ENCODE measurements at regions not wholly inside any gene's neighbourhood (a gene's known extent, or its start where the extent isn't known, plus 50 kb on each side); places are given as distances from the start of the nearest gene placed in this dataset.

DNA sequence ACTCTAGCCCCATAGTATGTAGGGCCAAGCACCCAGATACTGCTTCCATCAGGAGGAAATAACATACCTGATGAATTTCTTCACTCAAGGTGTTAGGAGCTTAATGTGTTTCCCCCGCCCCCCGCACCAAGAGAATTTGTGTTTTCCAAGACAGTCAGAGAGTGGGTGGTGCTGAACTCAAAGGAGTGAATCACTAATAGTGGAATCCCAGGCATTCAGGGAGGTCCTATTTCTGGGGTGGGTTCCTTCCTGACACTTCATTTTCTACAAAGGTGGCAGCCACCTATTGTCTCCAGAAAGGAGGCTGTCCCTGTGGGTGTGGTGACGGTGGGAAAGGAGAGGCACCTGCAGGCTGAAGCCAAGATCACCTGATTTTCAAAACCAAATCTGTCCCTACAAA lies 50.8 kb upstream of the ELF5 start:
- TF ChIP-seq MAX (IDR thresholded peaks at IDR 0.05; ENCODE audit: low read depth, low read length): no peak
- TF ChIP-seq POLR2A (IDR thresholded peaks at IDR 0.05; ENCODE audit: extremely low read depth, insufficient read length): no peak
- TF ChIP-seq, protein P1, sequence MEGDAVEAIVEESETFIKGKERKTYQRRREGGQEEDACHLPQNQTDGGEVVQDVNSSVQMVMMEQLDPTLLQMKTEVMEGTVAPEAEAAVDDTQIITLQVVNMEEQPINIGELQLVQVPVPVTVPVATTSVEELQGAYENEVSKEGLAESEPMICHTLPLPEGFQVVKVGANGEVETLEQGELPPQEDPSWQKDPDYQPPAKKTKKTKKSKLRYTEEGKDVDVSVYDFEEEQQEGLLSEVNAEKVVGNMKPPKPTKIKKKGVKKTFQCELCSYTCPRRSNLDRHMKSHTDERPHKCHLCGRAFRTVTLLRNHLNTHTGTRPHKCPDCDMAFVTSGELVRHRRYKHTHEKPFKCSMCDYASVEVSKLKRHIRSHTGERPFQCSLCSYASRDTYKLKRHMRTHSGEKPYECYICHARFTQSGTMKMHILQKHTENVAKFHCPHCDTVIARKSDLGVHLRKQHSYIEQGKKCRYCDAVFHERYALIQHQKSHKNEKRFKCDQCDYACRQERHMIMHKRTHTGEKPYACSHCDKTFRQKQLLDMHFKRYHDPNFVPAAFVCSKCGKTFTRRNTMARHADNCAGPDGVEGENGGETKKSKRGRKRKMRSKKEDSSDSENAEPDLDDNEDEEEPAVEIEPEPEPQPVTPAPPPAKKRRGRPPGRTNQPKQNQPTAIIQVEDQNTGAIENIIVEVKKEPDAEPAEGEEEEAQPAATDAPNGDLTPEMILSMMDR (IDR thresholded peaks at IDR 0.05; ENCODE audit: low read depth, low read length): no peak
- no peak for TF ChIP-seq MYC (IDR thresholded peaks at IDR 0.05; ENCODE audit: low read depth, low read length)
- no peak overlapping the region for H3K4me3 ChIP-seq (ENCODE audit: low read depth, low read length)
- no peak for DNase-seq (ENCODE audit: low read depth)

DNA sequence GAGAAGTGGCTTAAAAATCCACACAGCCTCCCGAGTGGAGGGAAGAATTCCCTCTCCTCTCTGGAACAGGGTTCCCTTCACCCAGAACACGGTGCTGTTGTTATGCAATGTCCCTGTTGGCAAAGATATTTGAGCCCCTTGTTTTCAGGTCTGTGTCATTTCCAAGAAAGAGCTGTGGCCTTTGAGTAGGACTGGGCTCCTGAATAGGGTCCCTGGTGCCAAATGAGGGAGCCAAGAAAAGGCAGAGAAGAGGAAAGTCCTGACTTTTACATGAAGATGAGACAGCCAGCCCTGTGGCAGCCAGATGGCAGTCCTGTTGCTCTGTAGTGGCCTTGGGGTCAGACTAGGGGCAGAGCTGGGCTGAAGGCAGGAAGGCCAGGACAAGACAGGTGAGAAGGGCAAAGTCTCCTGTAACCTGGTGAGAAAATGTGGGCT lies 51.2 kb upstream of the ELF5 start:
- no peak for TF ChIP-seq MYC (IDR thresholded peaks at IDR 0.05; ENCODE audit: low read depth, low read length)
- no peak overlapping the region for H3K4me3 ChIP-seq (ENCODE audit: low read depth, low read length)
- no peak for DNase-seq (ENCODE audit: low read depth)

DNA sequence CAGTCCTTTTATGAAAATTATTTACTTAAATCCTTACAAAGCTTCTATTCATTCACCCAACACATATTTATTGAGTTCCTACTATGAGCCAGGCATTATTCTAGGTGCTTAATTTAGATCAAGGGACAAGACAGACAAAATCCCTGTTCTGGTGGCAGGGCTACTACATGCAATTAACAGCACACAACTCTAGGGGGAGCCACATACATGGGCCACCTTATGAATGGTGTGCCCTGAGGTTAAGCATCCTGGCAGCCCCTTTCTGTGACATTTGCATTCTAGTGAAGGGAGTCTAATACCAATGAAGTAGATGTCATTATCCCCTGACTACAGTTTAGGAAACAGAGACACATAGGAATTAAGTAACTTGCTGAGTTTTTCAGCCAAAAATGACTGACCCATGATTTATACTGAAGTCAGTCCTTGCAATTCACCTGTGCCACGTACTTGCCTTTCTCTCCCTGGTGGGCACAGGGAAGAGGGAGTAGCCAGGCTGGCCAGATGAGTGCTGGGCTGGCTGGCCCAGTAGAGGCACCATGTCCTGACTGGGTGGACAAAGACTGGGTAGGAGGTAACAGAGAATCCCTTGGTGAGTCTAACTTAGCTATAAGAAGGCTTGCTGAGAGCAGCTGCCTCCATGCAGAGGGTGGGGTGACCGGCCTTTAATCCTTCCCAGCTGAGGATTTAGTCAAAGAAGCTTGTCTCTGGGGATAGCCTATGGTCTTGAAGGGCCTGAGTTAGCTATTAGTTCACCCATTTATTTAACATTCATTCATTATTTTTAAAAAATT lies 52.0 kb upstream of the ELF5 start:
- TF ChIP-seq MYC (IDR thresholded peaks at IDR 0.05; ENCODE audit: low read depth, low read length): no peak
- no peak for TF ChIP-seq POLR2A (IDR thresholded peaks at IDR 0.05; ENCODE audit: extremely low read depth, insufficient read length)
- TF ChIP-seq, protein P1 (IDR thresholded peaks at IDR 0.05; ENCODE audit: low read depth, low read length): peak; percentile 66
- no peak for TF ChIP-seq MAX (IDR thresholded peaks at IDR 0.05; ENCODE audit: low read depth, low read length)
- peak; percentile 37 for DNase-seq (ENCODE audit: low read depth)
- H3K4me3 ChIP-seq (ENCODE audit: low read depth, low read length): no peak overlapping the region

DNA sequence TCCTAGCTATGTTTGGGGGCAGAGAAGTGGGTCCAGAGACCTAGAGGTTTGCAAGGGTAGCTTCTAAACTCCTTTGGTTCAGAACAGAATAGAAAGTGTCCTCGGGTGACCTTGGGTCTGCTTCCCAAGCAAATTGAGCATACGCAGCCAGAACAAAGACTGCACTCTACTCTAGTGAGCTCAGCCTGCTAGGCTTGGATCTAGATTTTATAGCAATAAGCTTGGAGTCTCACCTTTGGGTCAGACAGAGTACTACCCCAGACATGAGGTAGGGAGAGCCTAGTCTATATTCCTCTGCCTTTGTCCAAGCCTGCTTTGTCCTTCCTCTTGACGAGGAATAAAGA lies 52.6 kb upstream of the ELF5 start:
- no peak overlapping the region for H3K4me3 ChIP-seq (ENCODE audit: low read depth, low read length)
- TF ChIP-seq MYC (IDR thresholded peaks at IDR 0.05; ENCODE audit: low read depth, low read length): no peak
- no peak for DNase-seq (ENCODE audit: low read depth)

DNA sequence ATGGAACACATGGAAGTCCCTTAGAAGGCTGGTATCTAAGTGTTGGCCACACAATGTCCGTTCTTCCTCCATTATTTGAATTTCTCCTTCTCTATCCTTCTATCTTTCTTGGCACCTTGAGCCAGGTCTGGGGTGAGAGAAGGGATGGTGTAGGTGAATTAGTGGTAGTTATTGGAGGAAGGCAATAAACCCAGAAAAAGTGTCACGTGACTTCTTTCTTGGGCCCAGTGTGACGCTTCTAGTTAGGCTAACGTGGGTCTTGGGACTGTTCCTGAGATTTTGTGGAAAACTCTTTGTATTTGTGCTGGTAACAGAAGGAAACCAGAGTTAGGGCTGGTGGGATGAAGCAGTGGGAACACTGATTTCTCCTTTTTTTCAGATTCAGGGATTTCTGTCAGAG lies 53.1 kb upstream of the ELF5 start:
- no peak overlapping the region for H3K4me3 ChIP-seq (ENCODE audit: low read depth, low read length)
- TF ChIP-seq, protein P1 (IDR thresholded peaks at IDR 0.05; ENCODE audit: low read depth, low read length): no peak
- TF ChIP-seq MAX (IDR thresholded peaks at IDR 0.05; ENCODE audit: low read depth, low read length): no peak
- TF ChIP-seq MYC (IDR thresholded peaks at IDR 0.05; ENCODE audit: low read depth, low read length): no peak
- no peak for TF ChIP-seq POLR2A (IDR thresholded peaks at IDR 0.05; ENCODE audit: extremely low read depth, insufficient read length)
- DNase-seq (ENCODE audit: low read depth): no peak

GRCh38 chr11:34567733-34568132 lies 53.2 kb upstream of the EHF start:
- DNase-seq (ENCODE audit: low read depth): no peak
- H3K4me3 ChIP-seq (ENCODE audit: low read depth, low read length): no peak overlapping the region
- TF ChIP-seq MAX (IDR thresholded peaks at IDR 0.05; ENCODE audit: low read depth, low read length): no peak
- TF ChIP-seq, protein P1 (IDR thresholded peaks at IDR 0.05; ENCODE audit: low read depth, low read length): no peak

GRCh38 chr11:34570584-34570983 lies 50.3 kb upstream of the EHF start:
- DNase-seq (ENCODE audit: low read depth): peak; percentile 8
- no peak for TF ChIP-seq POLR2A (IDR thresholded peaks at IDR 0.05; ENCODE audit: extremely low read depth, insufficient read length)
- TF ChIP-seq MYC (IDR thresholded peaks at IDR 0.05; ENCODE audit: low read depth, low read length): no peak
- TF ChIP-seq, protein P1 (IDR thresholded peaks at IDR 0.05; ENCODE audit: low read depth, low read length): no peak
- no peak for TF ChIP-seq MAX (IDR thresholded peaks at IDR 0.05; ENCODE audit: low read depth, low read length)
- H3K4me3 ChIP-seq (ENCODE audit: low read depth, low read length): no peak overlapping the region
